ENCODE measurements at regions not wholly inside any gene's neighbourhood (a gene's known extent, or its start where the extent isn't known, plus 50 kb on each side); places are given as distances from the start of the nearest gene placed in this dataset.

- no peak overlapping the region for H3K9ac ChIP-seq (ENCODE audit: control insufficient read depth, insufficient read depth, low read length)
- TF ChIP-seq NFXL1 (IDR thresholded peaks at IDR 0.05; ENCODE audit: borderline replicate concordance): no peak
- no peak for TF ChIP-seq ZNF592 (IDR thresholded peaks at IDR 0.05)
- TF ChIP-seq TAF1 (IDR thresholded peaks at IDR 0.05; ENCODE audit: borderline replicate concordance, low read depth, low read length): no peak
- TF ChIP-seq EGR1 (IDR thresholded peaks at IDR 0.05; ENCODE audit: borderline replicate concordance in 1 of 2, low read depth in 2 of 2, low read length in 2 of 2): no peak
- TF ChIP-seq RAD21 (IDR thresholded peaks at IDR 0.05; ENCODE audit: insufficient read depth, low read depth, low read length): no peak
- no peak for TF ChIP-seq RCOR1 (conservative IDR thresholded peaks at IDR 0.05; ENCODE audit: low read depth, low read length)
- TF ChIP-seq ZBTB4 (CRISPR knock-in tag; IDR thresholded peaks at IDR 0.05): no peak
- no peak for TF ChIP-seq USF1 (IDR thresholded peaks at IDR 0.05; ENCODE audit: borderline replicate concordance, extremely low read length, insufficient read depth, low read depth, low read length)
- no peak for TF ChIP-seq NKRF (conservative IDR thresholded peaks at IDR 0.05)
- no peak for TF ChIP-seq NFYB (IDR thresholded peaks at IDR 0.05; ENCODE audit: insufficient read depth, low read depth, low read length)
- TF ChIP-seq WRNIP1 (IDR thresholded peaks at IDR 0.05; ENCODE audit: borderline replicate concordance, low read depth, low read length): no peak
- no peak for TF ChIP-seq MYB (IDR thresholded peaks at IDR 0.05; ENCODE audit: borderline replicate concordance, low read depth, low read length)
- TF ChIP-seq ZNF384 (IDR thresholded peaks at IDR 0.05; ENCODE audit: borderline replicate concordance, low read depth, low read length): no peak
- H3K4me2 ChIP-seq (ENCODE audit: control insufficient read depth, insufficient read depth): no peak overlapping the region
- RAD21 ChIA-PET (ENCODE audit: unreplicated experiment): no interaction called here
- H3K27ac ChIP-seq (ENCODE audit: control insufficient read depth, insufficient read depth): no peak overlapping the region
- CTCF ChIA-PET: no interaction called here
- ATAC-seq (no peak), FAIRE-seq (no peak), DNase-seq (ENCODE audit: low read depth, low spot score) (no peak)
- POLR2A ChIA-PET: interaction anchor here (0.6 kb wide), 1 partner anchor 288 kb away, joined by 4 read pairs; no protein-coding TSS in a partner anchor
- H3K27me3 ChIP-seq (replicated peaks in 1 of 2; ENCODE audit: control insufficient read depth in 2 of 2, insufficient read depth in 2 of 2, low read length in 1 of 2): no peaks in the 10 kb centered on the region
- no peaks in the 10 kb centered on the region for H3K4me1 ChIP-seq (ENCODE audit: control insufficient read depth, insufficient read depth, low read length)
- H3K36me3 ChIP-seq (ENCODE audit: control insufficient read depth in 2 of 2, insufficient read depth in 2 of 2, low read length in 1 of 2): no peaks in the 10 kb centered on the region
- H3K4me3 ChIP-seq: no peak overlapping the region
- H3K9me3 ChIP-seq (replicated peaks; ENCODE audit: control insufficient read depth, insufficient read depth, low read length): no peaks in the 10 kb centered on the region
- 9% methylated on average over 2 of the region's 2 CpGs for WGBS (ENCODE audit: insufficient coverage, insufficient replicate concordance, low lambda C conversion rate, missing lambda C conversion rate)
- no peak overlapping the region for H2AFZ ChIP-seq (ENCODE audit: control insufficient read depth, low read depth, low read length)
- in situ Hi-C loops (cut with MboI) (no loop called here), intact Hi-C loops (cut with micrococcal nuclease; ENCODE audit: unreplicated experiment) (no loop called here)
- no peaks in the 10 kb centered on the region for H3K79me2 ChIP-seq (ENCODE audit: control insufficient read depth, insufficient read depth, low read length)
- no TSS peak for BruUV-seq (replicated peaks)
- no peaks in the 10 kb centered on the region for H4K20me1 ChIP-seq (ENCODE audit: control insufficient read depth, insufficient read depth)
- SMC1A ChIA-PET (ENCODE audit: uncharacterized antibody, unreplicated experiment): no interaction called here
These were observed 102.0 kb upstream of the DTNA start for GRCh38 chr18:34608064-34608463.

Measured in GM12878 (cell line).